ENCODE measurements at regions not wholly inside any gene's neighbourhood (a gene's known extent, or its start where the extent isn't known, plus 50 kb on each side); places are given as distances from the start of the nearest gene placed in this dataset.

GRCh38 chr12:58272461-58272860 is 331.1 kb downstream of the ATP23 start:
- TF ChIP-seq POLR2A (IDR thresholded peaks at IDR 0.05; ENCODE audit: low read depth, low read length) (no peak), TAF1 (IDR thresholded peaks at IDR 0.05; ENCODE audit: low read depth, low read length) (no peak), POLR2AphosphoS5 (IDR thresholded peaks at IDR 0.05; ENCODE audit: low read depth, low read length) (no peak), PAX5 (IDR thresholded peaks at IDR 0.05; ENCODE audit: insufficient read depth, low read length, severe bottlenecking) (no peak), POU2F2 (IDR thresholded peaks at IDR 0.05; ENCODE audit: low read depth, low read length) (no peak), SPI1 (IDR thresholded peaks at IDR 0.05; ENCODE audit: low read depth, low read length) (no peak)
